GM23338 (cell line): ENCODE measurements at regions not wholly inside any gene's neighbourhood (a gene's known extent, or its start where the extent isn't known, plus 50 kb on each side); places are given as distances from the start of the nearest gene placed in this dataset.

Experiments
- ATAC-seq: fragments of 200-7000 bp; cut with Tn5 transposase; 3 replicates; pipeline ENCODE4 v1.9.1; 2020
- DNase-seq: peaks from one replicate; pipeline ENCODE4 v3.0.0-alpha.2; 2015; ENCODE audit warnings: low spot score
- H2AFZ ChIP-seq: fragments of 200-600 bp; sonication (generic); 2 replicates; pipeline ENCODE4 v1.8.0; 2016; ENCODE audit warnings: antibody characterized with exemption, mild to moderate bottlenecking, moderate library complexity
- H3F3A ChIP-seq: fragments of 200-600 bp; sonication (generic); replicated peaks from 2 replicates; pipeline ENCODE4 v1.8.0; 2017; ENCODE audit warnings: antibody characterized with exemption, mixed run types, low read depth
- H3K27ac ChIP-seq: fragments of 200-600 bp; sonication (generic); 2 replicates; pipeline ENCODE4 v1.6.1; 2016; ENCODE audit warnings: low read depth
- H3K27me3 ChIP-seq: fragments of 200-600 bp; sonication (generic); 2 replicates; pipeline ENCODE4 v1.8.0; 2016; ENCODE audit warnings: mild to moderate bottlenecking, mixed run types, moderate library complexity; ENCODE audit not compliant: insufficient read depth
- H3K36me3 ChIP-seq: fragments of 200-600 bp; sonication (generic); 2 replicates; pipeline ENCODE4 v1.8.0; 2016; ENCODE audit warnings: mild to moderate bottlenecking; ENCODE audit not compliant: insufficient read depth
- H3K4me1 ChIP-seq: fragments of 200-600 bp; sonication (generic); 2 replicates; pipeline ENCODE4 v1.8.0; 2016; ENCODE audit warnings: mild to moderate bottlenecking, moderate library complexity; ENCODE audit not compliant: insufficient read depth
- H3K4me2 ChIP-seq: fragments of 200-600 bp; sonication (generic); 2 replicates; pipeline ENCODE4 v1.7.1; 2017; ENCODE audit warnings: mixed run types
- H3K4me3 ChIP-seq: fragments of 200-600 bp; sonication (generic); 2 replicates; pipeline ENCODE4 v1.6.1; 2016; ENCODE audit warnings: mixed run types
- H3K79me2 ChIP-seq: fragments of 200-600 bp; sonication (generic); replicated peaks from 2 replicates; pipeline ENCODE4 v1.8.0; 2017; ENCODE audit warnings: mild to moderate bottlenecking; ENCODE audit not compliant: insufficient read depth
- H3K9me2 ChIP-seq: fragments of 200-600 bp; sonication (generic); 2 replicates; pipeline ENCODE4 v1.8.0; 2017; ENCODE audit not compliant: insufficient read depth
- H4K20me1 ChIP-seq: fragments of 200-600 bp; sonication (generic); replicated peaks from 2 replicates; pipeline ENCODE4 v1.8.0; 2017; ENCODE audit warnings: mild to moderate bottlenecking; ENCODE audit not compliant: insufficient read depth
- H3K27ac Mint-ChIP-seq: 2 replicates; pipeline ENCODE4 v1.8.0; 2020; ENCODE audit warnings: inconsistent platforms, mild to moderate bottlenecking, moderate library complexity, mixed read lengths
- H3K27me3 Mint-ChIP-seq: 3 replicates; pipeline ENCODE4 v1.8.0; 2022; ENCODE audit warnings: low read depth, mild to moderate bottlenecking, moderate library complexity, mixed read lengths, inconsistent platforms; ENCODE audit not compliant: insufficient read depth, poor library complexity
- H3K36me3 Mint-ChIP-seq: 3 replicates; pipeline ENCODE4 v1.8.0; 2021; ENCODE audit warnings: low read depth, mild to moderate bottlenecking, inconsistent platforms, moderate library complexity, mixed read lengths
- H3K4me1 Mint-ChIP-seq: 3 replicates; pipeline ENCODE4 v1.8.0; 2020; ENCODE audit warnings: mild to moderate bottlenecking, inconsistent platforms, mixed read lengths
- H3K4me3 Mint-ChIP-seq: 3 replicates; pipeline ENCODE4 v1.8.0; 2021; ENCODE audit warnings: moderate library complexity, mild to moderate bottlenecking, inconsistent platforms, mixed read lengths
- H3K9me3 Mint-ChIP-seq: 3 replicates; pipeline ENCODE4 v1.8.0; 2020; ENCODE audit warnings: moderate library complexity, mild to moderate bottlenecking, inconsistent platforms, mixed read lengths
- CREB1 ChIP-seq: fragments of 250-450 bp; sonication (Bioruptor Pico); IDR thresholded peaks from 2 replicates; pipeline ENCODE4 v1.5.0; 2020; ENCODE audit warnings: low read depth, mild to moderate bottlenecking, moderate library complexity
- CTCF ChIP-seq, 2 experiments: fragments of 200-600 bp in 1 of 2; sonication (generic) in 1 of 2; conservative IDR thresholded peaks; 2 replicates each; pipeline versions ENCODE4 v1.5.1 to v1.6.1; 2016 to 2017; ENCODE audit warnings: antibody characterized with exemption in 2 of 2, low read depth in 2 of 2, mild to moderate bottlenecking in 2 of 2, moderate library complexity in 1 of 2
- ETS1 ChIP-seq: IDR thresholded peaks from 2 replicates; pipeline ENCODE4 v1.6.1; 2016; ENCODE audit warnings: antibody characterized with exemption
- EZH2 ChIP-seq: fragments of 200-600 bp; sonication (generic); IDR thresholded peaks from one replicate; pipeline ENCODE4 v1.8.0; 2017; ENCODE audit warnings: antibody characterized with exemption, mild to moderate bottlenecking, low read depth; ENCODE audit not compliant: unreplicated experiment
- EZH2phosphoT487 ChIP-seq: fragments of 200-600 bp; sonication (generic); IDR thresholded peaks from one replicate; pipeline ENCODE4 v1.8.1; 2018; ENCODE audit warnings: antibody characterized with exemption; ENCODE audit not compliant: unreplicated experiment
- NANOG ChIP-seq: IDR thresholded peaks from 2 replicates; pipeline ENCODE4 v1.6.1; 2016; ENCODE audit warnings: antibody characterized with exemption, borderline replicate concordance
- REST ChIP-seq: IDR thresholded peaks from one replicate; pipeline ENCODE4 v1.6.1; 2018; ENCODE audit warnings: antibody characterized with exemption; ENCODE audit not compliant: unreplicated experiment
- STAT1 ChIP-seq: IDR thresholded peaks from one replicate; pipeline ENCODE4 v1.6.1; 2016; ENCODE audit warnings: antibody characterized with exemption; ENCODE audit not compliant: unreplicated experiment
- ZNF331 ChIP-seq: fragments of 250-450 bp; sonication (Bioruptor Pico); IDR thresholded peaks from 2 replicates; pipeline ENCODE4 v1.5.0; 2020; ENCODE audit warnings: low read depth, mild to moderate bottlenecking, moderate library complexity
- ZNF462 ChIP-seq: fragments of 250-450 bp; sonication (Bioruptor Pico); IDR thresholded peaks from 2 replicates; pipeline ENCODE4 v1.5.0; 2020; ENCODE audit warnings: mild to moderate bottlenecking, moderate library complexity

GRCh38 chr1:193614817-193615216 is 428.4 kb upstream of the B3GALT2 start:
- Histone ChIP-seq H3K9me2 (no peaks in the 10 kb centered on the region; the same call in 1 of the 2 replicates), H4K20me1 (no peaks in the 10 kb centered on the region), H3K79me2 (no peaks in the 10 kb centered on the region), H2AFZ (no peak overlapping the region; the same call in 1 of the 2 replicates), H3K4me2 (no peak overlapping the region), H3K27ac (no peak overlapping the region), H3K4me1 (no peaks in the 10 kb centered on the region), H3K4me3 (no peak overlapping the region), H3K27me3 (no peaks in the 10 kb centered on the region), H3K36me3 (no peaks in the 10 kb centered on the region), H3F3A (no peaks in the 10 kb centered on the region)
- H3K4me3 Mint-ChIP-seq: no peak overlapping the region
- DNase-seq (no peak), ATAC-seq (no peak)
- TF ChIP-seq STAT1 (no peak), NANOG (no peak), ZNF331 (no peak), REST (no peak), CTCF (conservative IDR thresholded peaks at IDR 0.05; ENCODE audit: low read depth in 2 of 2) (no peak), EZH2 (no peak), CREB1 (CRISPR knock-in tag) (no peak), ETS1 (no peak)
- peak overlapping the region; percentile 36; the same call in 1 of the 2 replicates for H3K27ac Mint-ChIP-seq
- H3K36me3 Mint-ChIP-seq: no peaks in the 10 kb centered on the region
- no peaks in the 10 kb centered on the region for H3K9me3 Mint-ChIP-seq
- H3K27me3 Mint-ChIP-seq: peaks cover 2% of the 10 kb centered on the region
- H3K4me1 Mint-ChIP-seq: no peaks in the 10 kb centered on the region; the same call in 2 of the 3 replicates

GRCh38 chr1:193614275-193614674 is 427.9 kb upstream of the B3GALT2 start:
- Histone ChIP-seq H3K4me1 (no peaks in the 10 kb centered on the region), H3K9me2 (no peaks in the 10 kb centered on the region; the same call in 1 of the 2 replicates), H3K36me3 (no peaks in the 10 kb centered on the region), H4K20me1 (no peaks in the 10 kb centered on the region), H3F3A (no peaks in the 10 kb centered on the region), H3K27ac (no peak overlapping the region), H3K79me2 (no peaks in the 10 kb centered on the region), H3K4me2 (no peak overlapping the region), H3K27me3 (no peaks in the 10 kb centered on the region), H2AFZ (no peak overlapping the region), H3K4me3 (no peak overlapping the region)
- DNase-seq: no peak
- Mint-ChIP-seq H3K9me3 (no peaks in the 10 kb centered on the region), H3K27ac (no peak overlapping the region), H3K4me3 (no peak overlapping the region), H3K4me1 (no peaks in the 10 kb centered on the region; the same call in 2 of the 3 replicates), H3K36me3 (no peaks in the 10 kb centered on the region), H3K27me3 (peaks cover 2% of the 10 kb centered on the region)
- ATAC-seq: no peak
- TF ChIP-seq EZH2phosphoT487 (no peak), ZNF331 (no peak), ZNF462 (CRISPR knock-in tag) (no peak), EZH2 (no peak)
